ENCODE measurements at regions not wholly inside any gene's neighbourhood (a gene's known extent, or its start where the extent isn't known, plus 50 kb on each side); places are given as distances from the start of the nearest gene placed in this dataset.

DNA sequence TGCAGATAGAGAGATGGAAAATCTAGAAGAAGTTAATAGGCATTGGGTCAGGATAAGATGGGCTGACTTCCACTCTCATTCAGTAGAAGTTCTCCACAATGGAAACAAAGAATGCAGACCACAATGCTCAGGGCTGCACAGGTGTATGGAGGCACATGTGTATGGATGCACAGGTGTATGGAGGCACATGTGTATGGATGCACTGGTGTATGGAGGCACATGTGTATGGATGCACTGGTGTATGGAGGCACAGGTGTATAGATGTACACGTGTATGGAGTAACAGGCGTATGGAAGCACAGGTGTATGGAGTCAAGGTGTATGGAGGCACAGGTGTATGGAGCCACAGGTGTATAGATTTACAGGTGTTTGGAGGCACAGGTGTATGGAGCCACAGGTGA lies 285.7 kb upstream of the PPP2R2D start:
- DNase-seq (no peak), ATAC-seq (ENCODE audit: insufficient read depth, low FRiP score) (no peak)
- H3K27me3 ChIP-seq (ENCODE audit: control insufficient read depth in 3 of 3, insufficient read depth in 3 of 3, low read length in 2 of 3), result no peaks in the 10 kb centered on the region
- no peaks in the 10 kb centered on the region for H3K36me3 ChIP-seq (ENCODE audit: control insufficient read depth in 4 of 4, insufficient read depth in 4 of 4, low read length in 4 of 4)
- H3K9ac ChIP-seq (ENCODE audit: insufficient read depth in 1 of 2, low read length in 2 of 2), result no peak overlapping the region
- H3K4me3 ChIP-seq, result no peak overlapping the region
- no peaks in the 10 kb centered on the region for H3K9me3 ChIP-seq (ENCODE audit: control insufficient read depth in 4 of 4, insufficient read depth in 3 of 4, low read length in 3 of 4)
- no peak overlapping the region for H3K27ac ChIP-seq (ENCODE audit: low read depth in 1 of 2, low read length in 1 of 2)
- no peaks in the 10 kb centered on the region for H3K4me1 ChIP-seq (ENCODE audit: control insufficient read depth in 5 of 5, insufficient read depth in 5 of 5, low read length in 5 of 5)
- TF ChIP-seq, protein P1, sequence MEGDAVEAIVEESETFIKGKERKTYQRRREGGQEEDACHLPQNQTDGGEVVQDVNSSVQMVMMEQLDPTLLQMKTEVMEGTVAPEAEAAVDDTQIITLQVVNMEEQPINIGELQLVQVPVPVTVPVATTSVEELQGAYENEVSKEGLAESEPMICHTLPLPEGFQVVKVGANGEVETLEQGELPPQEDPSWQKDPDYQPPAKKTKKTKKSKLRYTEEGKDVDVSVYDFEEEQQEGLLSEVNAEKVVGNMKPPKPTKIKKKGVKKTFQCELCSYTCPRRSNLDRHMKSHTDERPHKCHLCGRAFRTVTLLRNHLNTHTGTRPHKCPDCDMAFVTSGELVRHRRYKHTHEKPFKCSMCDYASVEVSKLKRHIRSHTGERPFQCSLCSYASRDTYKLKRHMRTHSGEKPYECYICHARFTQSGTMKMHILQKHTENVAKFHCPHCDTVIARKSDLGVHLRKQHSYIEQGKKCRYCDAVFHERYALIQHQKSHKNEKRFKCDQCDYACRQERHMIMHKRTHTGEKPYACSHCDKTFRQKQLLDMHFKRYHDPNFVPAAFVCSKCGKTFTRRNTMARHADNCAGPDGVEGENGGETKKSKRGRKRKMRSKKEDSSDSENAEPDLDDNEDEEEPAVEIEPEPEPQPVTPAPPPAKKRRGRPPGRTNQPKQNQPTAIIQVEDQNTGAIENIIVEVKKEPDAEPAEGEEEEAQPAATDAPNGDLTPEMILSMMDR (IDR thresholded peaks at IDR 0.05; ENCODE audit: control extremely low read depth, extremely low read depth), result no peak
- WGBS, 2 donors, result 91 to 92% methylated on average over 2 of the region's 2 CpGs

- Histone ChIP-seq H3K27me3 (ENCODE audit: control insufficient read depth in 3 of 3, insufficient read depth in 3 of 3, low read length in 2 of 3) (no peaks in the 10 kb centered on the region), H3K9ac (ENCODE audit: insufficient read depth in 1 of 2, low read length in 2 of 2) (no peak overlapping the region), H3K36me3 (ENCODE audit: control insufficient read depth in 4 of 4, insufficient read depth in 4 of 4, low read length in 4 of 4) (no peaks in the 10 kb centered on the region), H3K27ac (ENCODE audit: low read depth in 1 of 2, low read length in 1 of 2) (no peak overlapping the region), H3K4me1 (ENCODE audit: control insufficient read depth in 5 of 5, insufficient read depth in 5 of 5, low read length in 5 of 5) (no peaks in the 10 kb centered on the region), H3K9me3 (ENCODE audit: control insufficient read depth in 4 of 4, insufficient read depth in 3 of 4, low read length in 3 of 4) (no peaks in the 10 kb centered on the region), H3K4me3 (no peak overlapping the region)
- TF ChIP-seq, protein P1 (IDR thresholded peaks at IDR 0.05; ENCODE audit: control extremely low read depth, extremely low read depth), result no peak
- ATAC-seq (ENCODE audit: insufficient read depth, low FRiP score) (no peak), DNase-seq (no peak)
- 96 to 99% methylated on average over 6 of the region's 6 CpGs for WGBS, 2 donors
These were observed 284.8 kb upstream of the PPP2R2D start for GRCh38 chr10:131616040-131616439.

GRCh38 chr10:131617113-131617858 lies 283.5 kb upstream of the PPP2R2D start:
- no peak for DNase-seq
- 62 to 73% methylated on average over 36 of the region's 36 CpGs for WGBS, 2 donors
- ATAC-seq (ENCODE audit: insufficient read depth, low FRiP score), result no peak
- Histone ChIP-seq H3K27me3 (ENCODE audit: control insufficient read depth in 3 of 3, insufficient read depth in 3 of 3, low read length in 2 of 3) (peaks cover 0 to 4% (median 0%) of the 10 kb centered on the region in 3 donors), H3K36me3 (ENCODE audit: control insufficient read depth in 4 of 4, insufficient read depth in 4 of 4, low read length in 4 of 4) (no peaks in the 10 kb centered on the region), H3K4me1 (ENCODE audit: control insufficient read depth in 5 of 5, insufficient read depth in 5 of 5, low read length in 5 of 5) (no peaks in the 10 kb centered on the region), H3K27ac (ENCODE audit: low read depth in 1 of 2, low read length in 1 of 2) (no peak overlapping the region), H3K4me3 (no peak overlapping the region), H3K9me3 (ENCODE audit: control insufficient read depth in 4 of 4, insufficient read depth in 3 of 4, low read length in 3 of 4) (no peaks in the 10 kb centered on the region), H3K9ac (ENCODE audit: insufficient read depth in 1 of 2, low read length in 2 of 2) (no peak overlapping the region)
- TF ChIP-seq, protein P1 (IDR thresholded peaks at IDR 0.05; ENCODE audit: control extremely low read depth, extremely low read depth), result no peak
